GM19452 (cell line): ENCODE measurements at regions not wholly inside any gene's neighbourhood (a gene's known extent, or its start where the extent isn't known, plus 50 kb on each side); places are given as distances from the start of the nearest gene placed in this dataset.

Experiments
- ATAC-seq: cut with Tn5 transposase; IDR thresholded peaks from one replicate; pipeline ENCODE4 v1.9.1; 2021; ENCODE audit not compliant: unreplicated experiment

GRCh38 chr1:29823561-29823960 is 587.2 kb downstream of the PTPRU start:
- ATAC-seq, result no peak

DNA sequence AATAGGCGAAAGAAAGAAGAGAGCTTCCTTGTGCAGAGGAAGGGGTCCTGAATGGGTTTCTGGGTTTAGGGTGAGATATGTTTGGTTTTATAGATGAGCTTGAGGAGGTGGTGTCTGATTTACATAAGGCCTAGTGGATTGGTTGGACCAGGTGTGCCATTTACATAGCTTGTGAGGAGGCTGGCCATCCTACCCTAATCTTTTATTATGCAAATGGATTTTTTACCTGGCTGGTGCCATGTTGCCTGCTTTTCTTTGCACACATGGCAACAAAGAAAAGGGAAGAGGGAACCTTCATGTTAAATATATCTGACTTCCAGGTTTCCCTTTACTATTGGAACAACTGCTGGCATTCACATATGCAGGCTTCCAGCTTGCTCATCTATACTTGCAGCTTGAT is 585.3 kb downstream of the PTPRU start:
- ATAC-seq, result no peak

DNA sequence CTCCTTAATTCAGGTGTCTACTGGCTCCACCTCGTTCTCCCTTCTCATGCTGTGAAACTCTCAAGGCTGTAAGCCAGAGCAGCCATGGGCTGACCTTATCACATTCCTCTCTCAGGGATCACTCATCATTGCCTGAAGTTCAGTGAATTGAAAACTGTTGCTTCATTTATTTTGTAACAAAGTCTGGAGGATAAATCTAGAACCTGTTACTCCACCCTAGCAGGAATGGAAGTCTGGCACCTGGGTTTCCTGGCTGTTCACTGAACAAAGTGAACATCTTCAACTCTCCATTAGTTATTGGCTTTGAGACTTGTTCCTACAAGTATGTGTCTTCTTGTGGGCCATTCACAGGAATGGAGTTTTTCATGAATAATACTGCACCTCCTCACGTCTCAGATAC is 584.1 kb downstream of the PTPRU start:
- ATAC-seq, result no peak

GRCh38 chr1:29812408-29813135 is 576.2 kb downstream of the PTPRU start:
- ATAC-seq, result no peak

- no peak for ATAC-seq
These were observed 575.5 kb downstream of the PTPRU start for GRCh38 chr1:29811727-29812407.

DNA sequence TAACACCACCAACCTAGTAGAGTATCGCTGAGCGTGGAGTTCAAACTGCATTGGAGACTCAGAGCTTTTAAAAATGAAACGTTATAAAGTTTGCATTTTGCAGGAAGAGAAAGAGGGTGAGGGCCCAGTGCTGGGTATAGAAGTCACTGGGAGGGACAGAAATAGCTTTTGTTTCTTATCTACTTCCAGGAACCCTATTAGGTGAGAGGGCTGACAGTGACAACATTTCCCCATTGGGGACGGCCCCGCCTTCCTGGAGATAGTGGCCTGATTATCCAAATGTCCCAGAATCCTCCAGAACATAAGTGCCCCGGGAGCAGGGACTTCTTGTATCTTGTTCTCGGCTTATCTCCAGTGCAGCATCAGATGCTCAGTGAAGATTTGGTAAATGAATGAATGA is 574.9 kb downstream of the PTPRU start:
- no peak for ATAC-seq

DNA sequence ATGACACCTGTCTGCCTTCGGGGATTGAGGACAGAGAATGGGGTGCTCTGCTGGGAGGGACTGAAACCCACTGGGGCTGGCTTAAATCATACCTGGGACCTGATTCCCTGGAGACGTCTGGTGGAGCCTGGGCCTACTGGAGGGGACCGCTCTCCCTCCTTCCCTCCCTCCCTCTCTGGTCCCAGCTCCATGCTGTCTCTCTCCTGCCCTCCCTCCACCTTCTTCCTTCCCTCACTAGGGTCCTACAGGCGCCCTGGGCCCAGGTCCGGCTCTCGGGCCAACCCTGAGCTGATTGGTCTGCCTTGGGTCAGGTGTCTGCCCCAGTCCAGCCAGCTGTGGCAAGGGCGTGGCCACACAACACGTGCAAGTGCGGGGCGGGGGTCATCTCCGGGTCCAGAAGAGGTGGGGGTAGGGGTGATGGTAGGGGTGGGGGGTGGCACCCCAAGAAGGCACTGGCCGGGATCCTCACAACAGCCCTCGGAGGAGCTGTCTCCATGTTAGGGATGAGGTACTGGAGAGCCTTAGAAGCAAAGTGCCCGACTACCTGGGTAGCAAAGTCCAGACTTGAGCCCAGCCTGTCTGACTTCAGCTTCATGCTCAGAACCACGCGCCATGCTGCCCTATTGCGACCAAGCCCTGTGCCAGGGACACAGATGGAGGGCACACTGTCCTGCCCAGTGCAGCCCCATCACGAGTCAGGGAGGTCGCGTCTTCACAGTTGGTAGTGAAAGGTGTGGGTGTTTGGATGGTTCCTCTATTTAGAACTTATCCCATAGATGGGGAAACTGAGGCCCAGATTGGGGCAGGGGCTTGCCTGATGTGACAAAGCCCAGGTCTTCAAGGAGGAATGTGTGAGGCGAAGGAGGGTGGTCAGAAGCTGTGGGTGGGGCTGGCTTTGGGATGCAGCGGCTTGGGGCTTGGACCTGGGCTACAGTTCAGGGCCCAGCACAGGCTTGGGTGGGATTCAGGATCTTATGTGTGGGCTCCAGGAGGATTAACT is 574.1 kb downstream of the PTPRU start:
- no peak for ATAC-seq

GRCh38 chr1:29809446-29810120 is 573.3 kb downstream of the PTPRU start:
- ATAC-seq, result no peak

DNA sequence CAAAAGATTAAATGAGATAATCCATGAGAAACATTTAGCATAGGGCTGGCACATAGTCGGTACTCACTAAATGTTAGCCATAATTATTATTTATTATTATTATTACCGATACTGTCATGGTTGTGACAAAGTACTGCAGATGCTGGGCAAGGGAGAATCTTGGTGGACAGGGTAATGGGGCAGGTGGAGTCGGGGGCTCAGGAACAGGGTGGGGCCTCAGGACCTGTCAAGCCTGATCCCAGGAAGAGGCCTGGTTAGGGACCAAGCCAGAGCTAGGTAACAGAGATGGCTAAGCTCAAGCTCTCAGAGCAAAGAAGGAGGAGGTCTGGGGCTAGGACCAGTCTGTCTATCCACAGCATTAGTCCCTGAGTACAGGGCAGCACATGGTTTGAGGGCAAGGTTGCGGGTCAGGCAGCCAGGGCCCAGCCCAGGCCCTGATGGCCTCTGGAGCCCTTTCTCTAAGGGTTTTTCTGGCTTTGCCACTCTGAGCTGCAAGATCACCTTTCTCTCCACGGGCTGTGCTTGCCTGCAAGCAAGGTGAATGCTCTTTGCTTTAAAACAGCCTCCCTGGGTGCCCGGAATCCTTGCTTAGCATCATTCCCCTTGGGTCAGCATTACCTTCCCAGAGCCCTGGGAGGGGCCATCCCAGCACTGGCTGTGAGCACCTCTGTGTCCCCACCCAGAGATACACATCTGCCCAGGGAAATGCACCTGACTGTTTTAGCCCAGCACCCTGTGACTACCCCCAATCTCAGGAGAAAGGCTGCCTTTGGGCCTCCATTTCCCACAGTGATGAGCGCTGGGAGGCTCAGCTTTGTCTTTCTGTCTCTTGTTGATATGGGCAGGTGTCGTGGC is 572.0 kb downstream of the PTPRU start:
- ATAC-seq, result no peak

GRCh38 chr1:29807689-29808088 is 571.4 kb downstream of the PTPRU start:
- no peak for ATAC-seq

DNA sequence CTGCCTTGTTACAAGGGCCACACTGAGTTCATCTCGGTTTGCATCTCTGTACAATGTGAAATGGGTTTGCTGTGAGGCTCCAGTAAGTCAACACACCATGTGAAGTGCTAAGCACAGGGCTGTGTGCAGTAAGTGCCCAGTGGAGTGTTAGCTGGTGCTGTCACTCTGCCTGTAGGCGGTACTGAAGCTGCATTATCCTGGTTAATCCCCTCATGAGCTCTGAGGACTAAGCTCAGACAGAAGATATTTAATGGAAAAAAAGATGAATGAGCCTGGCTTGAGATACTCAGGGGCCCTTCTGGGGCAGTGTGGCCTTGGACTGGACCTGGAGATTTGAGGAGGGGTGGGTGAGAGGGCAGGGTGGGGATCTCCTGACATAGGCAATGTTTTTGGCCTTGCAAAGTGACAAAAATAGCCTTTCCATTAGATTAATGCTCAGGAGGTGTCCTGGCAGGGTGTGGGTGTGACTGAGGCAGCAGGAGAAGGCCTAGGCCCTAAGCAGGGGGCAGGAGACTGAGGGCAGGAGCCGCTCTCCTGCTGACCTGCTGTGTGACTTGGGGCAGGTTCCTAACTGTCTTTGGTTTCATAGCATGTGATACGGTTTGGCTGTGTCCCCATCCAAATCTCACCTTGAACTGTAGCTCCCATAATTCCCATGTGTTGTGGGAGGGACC is 570.5 kb downstream of the PTPRU start:
- no peak for ATAC-seq

- no peak for ATAC-seq
These were observed 569.5 kb downstream of the PTPRU start for GRCh38 chr1:29805896-29806160.

- no peak for ATAC-seq
These were observed 569.0 kb downstream of the PTPRU start for GRCh38 chr1:29805122-29805895.

- no peak for ATAC-seq
These were observed 568.0 kb downstream of the PTPRU start for GRCh38 chr1:29804181-29804899.

- no peak for ATAC-seq
These were observed 567.2 kb downstream of the PTPRU start for GRCh38 chr1:29803486-29803885.

DNA sequence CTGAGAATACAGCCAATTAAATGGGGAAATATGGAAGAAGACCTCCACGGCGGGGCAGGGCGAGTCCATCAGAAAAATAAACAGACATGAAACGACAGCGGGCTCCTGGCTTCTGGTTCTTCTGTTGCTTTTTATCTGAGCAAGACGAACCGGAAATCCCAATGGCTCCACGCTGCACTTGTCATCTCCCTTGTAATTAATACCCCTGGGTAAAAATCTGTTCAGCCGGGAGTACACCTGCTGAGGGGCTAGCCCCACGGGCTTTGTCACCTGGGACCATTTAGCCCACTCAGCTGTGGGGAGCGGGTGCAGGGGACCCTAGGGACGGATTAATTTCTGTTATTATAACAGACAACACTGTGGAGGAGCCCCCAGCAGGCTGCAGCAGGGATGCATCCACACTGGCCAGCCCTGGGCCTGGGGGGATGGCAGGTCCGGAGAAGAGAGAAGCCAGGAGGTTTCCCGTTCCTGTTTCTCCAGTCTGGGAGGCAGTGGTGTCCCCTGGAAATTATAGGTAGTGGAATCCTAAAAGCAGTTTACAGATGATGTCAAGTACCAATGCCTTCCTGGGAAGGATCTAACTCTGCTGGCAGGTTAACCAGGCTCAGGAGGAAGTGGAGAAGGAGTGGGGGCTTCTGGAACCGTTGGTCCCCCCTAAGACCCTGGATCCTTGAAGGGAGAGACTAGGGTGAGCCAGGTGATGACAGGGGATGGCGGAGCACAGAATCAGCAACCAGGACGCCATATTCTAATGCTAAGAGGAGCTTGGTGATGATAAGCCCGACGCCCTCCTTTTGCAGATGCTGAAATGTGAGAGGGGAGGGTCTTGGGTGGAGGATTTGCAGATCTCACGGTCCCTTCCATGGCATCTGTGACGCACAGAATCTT is 566.1 kb downstream of the PTPRU start:
- ATAC-seq, result no peak

DNA sequence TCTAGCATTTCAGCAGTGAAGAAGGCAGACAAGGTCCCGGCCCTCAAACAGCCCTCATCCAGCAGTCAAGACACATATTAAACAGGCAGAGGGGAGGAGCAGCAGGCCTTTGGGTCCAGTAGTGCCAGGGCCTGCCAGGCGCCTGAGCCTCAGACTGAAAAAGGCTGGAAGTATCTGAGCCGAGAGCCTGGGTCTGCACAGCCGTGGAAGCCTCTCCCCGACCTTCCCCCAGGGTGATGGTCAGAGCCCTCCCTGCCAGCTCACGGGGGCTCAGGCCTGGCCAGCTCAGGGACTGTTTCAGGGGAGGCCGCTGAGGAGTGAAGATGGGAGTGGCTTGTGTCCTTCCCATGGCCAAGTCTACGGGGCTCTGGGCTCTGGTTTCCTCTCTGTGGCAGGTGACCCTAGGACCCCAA is 565.2 kb downstream of the PTPRU start:
- ATAC-seq, result no peak
